PC-3 (cell line): ENCODE measurements at regions not wholly inside any gene's neighbourhood (a gene's known extent, or its start where the extent isn't known, plus 50 kb on each side); places are given as distances from the start of the nearest gene placed in this dataset.
A peak's percentile ranks its signal among the peaks of the same experiment; 100 is the strongest.

Experiments
- ATAC-seq: fragments of 200-7000 bp; cut with Tn5 transposase; 2 replicates; pipeline ENCODE4 v1.9.1; 2020; ENCODE audit warnings: mild to moderate bottlenecking, moderate library complexity
- BruUV-seq: library from RNA; stranded (reverse); fragments of 400-500 nt; replicated peaks from 2 replicates; lab custom pipeline; 2021; lab: Mats Ljungman, UMichigan
- CTCF ChIA-PET: fragments of 300-600 bp; sonication (Branson Sonifier 250); formaldehyde crosslinking; loops from one replicate; lab custom pipeline; 2022; ENCODE audit warnings: antibody characterized with exemption; lab: Charles Lee
- POLR2A ChIA-PET: fragments of 300-600 bp; sonication (Branson Sonifier 250); formaldehyde crosslinking; loops from one replicate; lab custom pipeline; 2022; ENCODE audit warnings: antibody characterized with exemption; ENCODE audit not compliant: unreplicated experiment; lab: Charles Lee
- DNase-seq: peaks from one replicate; pipeline ENCODE4 v3.0.0-alpha.2; 2015
- H2AFZ ChIP-seq: fragments of 300-600 bp; sonication (generic); 2 replicates; pipeline ENCODE4 v1.6.0; 2016; ENCODE audit warnings: antibody characterized with exemption, low read length
- H3F3A ChIP-seq: fragments of 300-600 bp; sonication (generic); one replicate; pipeline ENCODE4 v1.6.0; 2017; ENCODE audit warnings: antibody characterized with exemption, low read length, control low read depth, mild to moderate bottlenecking; ENCODE audit not compliant: unreplicated experiment
- H3K27ac ChIP-seq: fragments of 300-600 bp; sonication (generic); 2 replicates; pipeline ENCODE4 v1.5.1; 2016; ENCODE audit warnings: mild to moderate bottlenecking, low read length
- H3K27me3 ChIP-seq: fragments of 300-600 bp; sonication (generic); 2 replicates; pipeline ENCODE4 v1.6.1; 2016; ENCODE audit warnings: low read length, mixed read lengths
- H3K36me3 ChIP-seq: fragments of 300-600 bp; sonication (generic); 2 replicates; pipeline ENCODE4 v1.6.1; 2016; ENCODE audit warnings: low read depth, mixed run types, low read length, mixed read lengths
- H3K4me1 ChIP-seq: fragments of 300-600 bp; sonication (generic); 2 replicates; pipeline ENCODE4 v1.5.1; 2016; ENCODE audit warnings: low read length; ENCODE audit not compliant: insufficient read depth
- H3K4me2 ChIP-seq: fragments of 300-600 bp; sonication (generic); 2 replicates; pipeline ENCODE4 v1.6.0; 2016; ENCODE audit warnings: low read length
- H3K4me3 ChIP-seq: fragments of 300-600 bp; sonication (generic); 2 replicates; pipeline ENCODE4 v1.5.1; 2016; ENCODE audit warnings: mild to moderate bottlenecking, low read length, mixed read lengths
- H3K79me2 ChIP-seq: fragments of 300-600 bp; sonication (generic); 2 replicates; pipeline ENCODE4 v1.6.1; 2017; ENCODE audit warnings: low read length, mixed read lengths
- H3K9ac ChIP-seq: fragments of 300-600 bp; sonication (generic); 2 replicates; pipeline ENCODE4 v1.6.0; 2016; ENCODE audit warnings: mild to moderate bottlenecking, low read length
- H3K9me2 ChIP-seq: fragments of 300-600 bp; sonication (generic); replicated peaks from 2 replicates; pipeline ENCODE4 v1.6.1; 2016; ENCODE audit warnings: mixed run types, low read length, mixed read lengths
- H3K9me3 ChIP-seq: fragments of 300-600 bp; sonication (generic); 2 replicates; pipeline ENCODE4 v1.6.1; 2016; ENCODE audit warnings: low read length, mixed read lengths
- H4K20me1 ChIP-seq: fragments of 300-600 bp; sonication (generic); 2 replicates; pipeline ENCODE4 v1.6.1; 2016; ENCODE audit warnings: low read length, mixed read lengths
- EZH2 ChIP-seq: fragments of 300-600 bp; sonication (generic); IDR thresholded peaks from one replicate; pipeline ENCODE4 v1.6.1; 2017; ENCODE audit warnings: antibody characterized with exemption, mild to moderate bottlenecking, low read length; ENCODE audit not compliant: unreplicated experiment
- EZH2phosphoT487 ChIP-seq: fragments of 300-600 bp; sonication (generic); IDR thresholded peaks from 2 replicates; pipeline ENCODE4 v1.6.1; 2018; ENCODE audit warnings: mild to moderate bottlenecking, antibody characterized with exemption, low read length, borderline replicate concordance
- intact Hi-C: fragments of 100-400 bp; cut with micrococcal nuclease; formaldehyde crosslinking; loops from 2 replicates; pipeline ENCODE4 v1.9.0; 2023
- TF ChIP-seq, protein P1 (sequence below): fragments of 300-600 bp; sonication (generic); conservative IDR thresholded peaks from 2 replicates; pipeline ENCODE4 v1.5.1; 2017; ENCODE audit warnings: antibody characterized with exemption, low read depth, mild to moderate bottlenecking, low read length

DNA sequence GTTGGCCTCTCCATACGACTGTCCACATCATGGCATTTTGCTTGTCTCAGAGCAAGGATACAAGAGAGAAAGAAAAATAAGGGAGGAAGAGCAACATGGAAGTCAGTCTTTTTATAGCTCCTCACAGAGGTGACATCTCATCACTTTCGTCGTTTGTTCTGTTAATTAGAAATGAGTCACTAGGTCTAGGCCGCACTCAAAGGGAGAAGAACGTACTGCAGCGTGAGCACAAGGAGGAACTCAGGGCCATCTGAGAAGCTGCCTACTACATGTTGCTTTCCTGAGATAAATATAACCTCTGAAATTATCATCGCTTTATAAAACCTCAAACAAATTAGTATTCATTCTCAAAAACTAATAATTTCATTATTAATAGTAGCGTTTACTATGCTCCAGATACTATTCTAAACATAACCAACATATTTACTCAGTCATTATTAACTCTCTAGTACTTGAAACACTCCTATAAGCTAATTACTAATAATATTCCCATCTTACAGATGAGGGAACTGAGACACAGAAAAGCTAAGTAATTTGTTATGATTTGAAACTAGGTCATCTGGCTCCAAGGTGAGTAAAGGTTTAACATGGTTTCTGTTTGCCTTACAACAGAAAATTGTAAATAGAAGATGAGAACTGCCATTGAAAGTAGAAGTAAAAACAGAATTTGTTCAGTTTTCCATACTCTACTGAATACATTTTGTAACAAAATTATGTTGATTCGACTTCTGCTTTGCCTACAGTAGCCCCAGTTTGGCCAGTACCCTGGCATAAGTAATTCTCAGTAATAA lies 213.2 kb upstream of the UGT8 start:
- Histone ChIP-seq H3K79me2 (no peaks in the 10 kb centered on the region), H3K4me2 (no peak overlapping the region), H3K4me1 (peaks cover 13% of the 10 kb centered on the region), H4K20me1 (no peaks in the 10 kb centered on the region), H3K4me3 (no peak overlapping the region), H3F3A (no peaks in the 10 kb centered on the region), H3K27ac (no peak overlapping the region), H3K27me3 (no peaks in the 10 kb centered on the region), H2AFZ (no peak overlapping the region), H3K9me2 (no peaks in the 10 kb centered on the region), H3K9ac (no peak overlapping the region), H3K36me3 (no peaks in the 10 kb centered on the region; the same call in 1 of the 2 replicates), H3K9me3 (no peaks in the 10 kb centered on the region)
- DNase-seq (no peak), ATAC-seq (no peak)
- intact Hi-C loops, result loop anchor here (2.0 to 5.0 kb wide), 2 partner anchors 422 to 991 kb away; no protein-coding TSS in a partner anchor
- ChIA-PET CTCF (interaction anchor here (0.6 kb wide), 2 partner anchors 10 to 741 kb away, joined by 3 read pairs; no protein-coding TSS in a partner anchor), POLR2A (no interaction called here)
- TF ChIP-seq EZH2phosphoT487 (no peak), EZH2 (no peak)
- TF ChIP-seq, protein P1, sequence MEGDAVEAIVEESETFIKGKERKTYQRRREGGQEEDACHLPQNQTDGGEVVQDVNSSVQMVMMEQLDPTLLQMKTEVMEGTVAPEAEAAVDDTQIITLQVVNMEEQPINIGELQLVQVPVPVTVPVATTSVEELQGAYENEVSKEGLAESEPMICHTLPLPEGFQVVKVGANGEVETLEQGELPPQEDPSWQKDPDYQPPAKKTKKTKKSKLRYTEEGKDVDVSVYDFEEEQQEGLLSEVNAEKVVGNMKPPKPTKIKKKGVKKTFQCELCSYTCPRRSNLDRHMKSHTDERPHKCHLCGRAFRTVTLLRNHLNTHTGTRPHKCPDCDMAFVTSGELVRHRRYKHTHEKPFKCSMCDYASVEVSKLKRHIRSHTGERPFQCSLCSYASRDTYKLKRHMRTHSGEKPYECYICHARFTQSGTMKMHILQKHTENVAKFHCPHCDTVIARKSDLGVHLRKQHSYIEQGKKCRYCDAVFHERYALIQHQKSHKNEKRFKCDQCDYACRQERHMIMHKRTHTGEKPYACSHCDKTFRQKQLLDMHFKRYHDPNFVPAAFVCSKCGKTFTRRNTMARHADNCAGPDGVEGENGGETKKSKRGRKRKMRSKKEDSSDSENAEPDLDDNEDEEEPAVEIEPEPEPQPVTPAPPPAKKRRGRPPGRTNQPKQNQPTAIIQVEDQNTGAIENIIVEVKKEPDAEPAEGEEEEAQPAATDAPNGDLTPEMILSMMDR, result no peak
- no TSS peak for BruUV-seq

DNA sequence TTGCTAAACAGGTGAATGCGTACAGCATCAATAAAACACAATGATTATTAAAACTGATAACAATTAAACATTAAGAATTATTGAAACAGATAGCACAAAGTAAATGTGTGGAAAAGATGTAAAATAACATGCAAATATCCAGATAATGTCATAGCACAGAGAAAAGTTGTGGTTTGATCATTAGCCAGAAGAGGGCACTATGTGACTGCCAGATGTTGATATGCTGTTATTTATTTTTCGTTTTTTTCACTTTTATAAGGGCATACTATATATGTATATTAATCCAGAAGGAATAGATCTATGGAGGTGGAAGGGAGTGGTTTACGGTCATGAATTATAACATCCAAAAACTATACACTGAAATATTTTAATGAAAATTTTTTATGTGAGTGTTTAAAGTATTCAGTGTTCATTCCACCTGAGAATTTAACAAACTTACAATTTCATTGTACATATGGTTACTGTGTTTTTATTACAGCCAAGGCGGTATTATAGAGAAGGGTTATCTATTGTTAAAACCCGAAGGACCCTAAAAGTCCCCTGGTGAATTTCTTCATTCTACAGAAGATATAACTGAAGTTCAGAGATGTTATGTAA lies 211.9 kb upstream of the UGT8 start:
- ATAC-seq, result peak; percentile 42
- no peak overlapping the region for H3K4me3 ChIP-seq

More for the DNA sequence above, 211.9 kb upstream of the UGT8 start:
- H3K27me3 ChIP-seq, result no peaks in the 10 kb centered on the region
- ChIA-PET POLR2A (no interaction called here), CTCF (no interaction called here)
- H3K9ac ChIP-seq, result no peak overlapping the region
- intact Hi-C loops, result loop anchor here (1.0 to 5.0 kb wide), 3 partner anchors 273 to 421 kb away; no protein-coding TSS in a partner anchor
- no peak overlapping the region for H2AFZ ChIP-seq
- no peaks in the 10 kb centered on the region; the same call in 1 of the 2 replicates for H3K36me3 ChIP-seq
- BruUV-seq, result no TSS peak
- no peak overlapping the region for H3K4me2 ChIP-seq
- no peak overlapping the region for H3K27ac ChIP-seq
- H3K79me2 ChIP-seq, result no peaks in the 10 kb centered on the region
- peaks cover 13% of the 10 kb centered on the region for H3K4me1 ChIP-seq
- peak; percentile 55 for DNase-seq
- no peak for TF ChIP-seq EZH2phosphoT487
- TF ChIP-seq, protein P1, result peak; percentile 71
- H4K20me1 ChIP-seq, result no peaks in the 10 kb centered on the region
- H3F3A ChIP-seq, result no peaks in the 10 kb centered on the region
- H3K9me3 ChIP-seq, result no peaks in the 10 kb centered on the region
- H3K9me2 ChIP-seq, result no peaks in the 10 kb centered on the region
